ENCODE measurements at regions not wholly inside any gene's neighbourhood (a gene's known extent, or its start where the extent isn't known, plus 50 kb on each side); places are given as distances from the start of the nearest gene placed in this dataset.

DNA sequence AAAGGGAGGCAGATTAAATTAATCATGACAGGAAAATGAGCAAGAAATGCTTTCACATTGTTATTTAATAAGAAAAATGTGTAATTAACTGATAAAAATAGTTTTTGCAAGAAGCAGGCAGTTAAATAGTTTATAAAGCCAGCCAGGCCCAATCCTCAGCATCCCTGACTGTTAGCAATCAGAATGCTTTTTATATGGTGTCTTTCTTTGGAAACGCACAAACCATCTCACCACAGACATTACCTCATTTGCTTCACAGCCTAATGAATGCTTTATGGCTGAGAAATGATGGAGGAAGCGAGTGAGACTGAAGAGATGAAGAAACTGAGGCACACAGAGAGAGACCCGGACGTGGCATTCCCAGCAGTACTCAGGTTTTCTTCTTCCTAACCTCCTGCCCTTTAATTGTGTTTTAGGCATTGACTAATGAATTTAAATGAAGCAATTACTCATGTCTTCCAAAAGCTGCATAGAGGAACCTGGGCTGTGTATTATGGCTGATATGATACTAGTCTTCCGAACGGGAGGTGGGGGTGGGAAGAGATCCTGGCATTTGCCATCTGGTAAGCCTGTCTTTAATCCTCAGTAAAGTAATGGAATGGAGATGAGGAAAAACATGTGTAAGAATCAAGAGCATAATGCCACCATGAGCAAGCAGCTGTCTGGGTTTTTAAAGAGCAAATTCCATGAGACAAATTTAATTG lies 116.1 kb upstream of the LMO4 start:
- ChIA-PET POLR2A (interaction anchor here (1.2 kb wide), 1 partner anchor 12 kb away, joined by 4 read pairs; no protein-coding TSS in a partner anchor), CTCF (interaction anchor here (1.5 kb wide), 1 partner anchor 10 kb away, joined by 3 read pairs; no protein-coding TSS in a partner anchor)
- H3K4me3 ChIP-seq (ENCODE audit: low read depth, low read length), result no peak overlapping the region
- no peak for DNase-seq (ENCODE audit: low read depth, low spot score)
- TF ChIP-seq, protein P1, sequence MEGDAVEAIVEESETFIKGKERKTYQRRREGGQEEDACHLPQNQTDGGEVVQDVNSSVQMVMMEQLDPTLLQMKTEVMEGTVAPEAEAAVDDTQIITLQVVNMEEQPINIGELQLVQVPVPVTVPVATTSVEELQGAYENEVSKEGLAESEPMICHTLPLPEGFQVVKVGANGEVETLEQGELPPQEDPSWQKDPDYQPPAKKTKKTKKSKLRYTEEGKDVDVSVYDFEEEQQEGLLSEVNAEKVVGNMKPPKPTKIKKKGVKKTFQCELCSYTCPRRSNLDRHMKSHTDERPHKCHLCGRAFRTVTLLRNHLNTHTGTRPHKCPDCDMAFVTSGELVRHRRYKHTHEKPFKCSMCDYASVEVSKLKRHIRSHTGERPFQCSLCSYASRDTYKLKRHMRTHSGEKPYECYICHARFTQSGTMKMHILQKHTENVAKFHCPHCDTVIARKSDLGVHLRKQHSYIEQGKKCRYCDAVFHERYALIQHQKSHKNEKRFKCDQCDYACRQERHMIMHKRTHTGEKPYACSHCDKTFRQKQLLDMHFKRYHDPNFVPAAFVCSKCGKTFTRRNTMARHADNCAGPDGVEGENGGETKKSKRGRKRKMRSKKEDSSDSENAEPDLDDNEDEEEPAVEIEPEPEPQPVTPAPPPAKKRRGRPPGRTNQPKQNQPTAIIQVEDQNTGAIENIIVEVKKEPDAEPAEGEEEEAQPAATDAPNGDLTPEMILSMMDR (IDR thresholded peaks at IDR 0.05; ENCODE audit: insufficient read depth, low read length, missing control alignments), result no peak

DNA sequence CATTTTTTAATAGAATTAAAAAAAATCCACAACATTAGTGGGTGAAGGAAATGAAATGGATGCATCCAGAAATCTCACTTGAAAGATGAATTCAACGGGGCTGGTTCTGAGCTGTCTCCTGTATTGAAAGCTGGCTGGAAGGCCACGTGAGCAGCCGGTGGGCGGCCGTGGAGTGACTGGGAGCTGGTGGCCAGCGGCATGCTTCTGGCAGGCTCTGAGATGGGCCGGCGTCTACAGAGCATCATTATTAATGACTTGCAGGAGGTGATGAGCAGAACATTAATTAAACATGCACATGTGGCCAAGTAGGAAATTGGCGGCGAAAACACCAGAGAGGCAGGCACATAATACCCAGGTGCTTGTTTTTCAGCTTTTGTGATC lies 115.6 kb upstream of the LMO4 start:
- no peak for DNase-seq (ENCODE audit: low read depth, low spot score)
- ChIA-PET CTCF (interaction anchor here (1.2 to 1.5 kb wide), 2 partner anchors 9 to 11 kb away, joined by 3 read pairs; no protein-coding TSS in a partner anchor), POLR2A (interaction anchor here (1.2 kb wide), 1 partner anchor 11 kb away, joined by 4 read pairs; no protein-coding TSS in a partner anchor)
- no peak overlapping the region for H3K4me3 ChIP-seq (ENCODE audit: low read depth, low read length)
- TF ChIP-seq, protein P1 (IDR thresholded peaks at IDR 0.05; ENCODE audit: insufficient read depth, low read length, missing control alignments), result no peak

DNA sequence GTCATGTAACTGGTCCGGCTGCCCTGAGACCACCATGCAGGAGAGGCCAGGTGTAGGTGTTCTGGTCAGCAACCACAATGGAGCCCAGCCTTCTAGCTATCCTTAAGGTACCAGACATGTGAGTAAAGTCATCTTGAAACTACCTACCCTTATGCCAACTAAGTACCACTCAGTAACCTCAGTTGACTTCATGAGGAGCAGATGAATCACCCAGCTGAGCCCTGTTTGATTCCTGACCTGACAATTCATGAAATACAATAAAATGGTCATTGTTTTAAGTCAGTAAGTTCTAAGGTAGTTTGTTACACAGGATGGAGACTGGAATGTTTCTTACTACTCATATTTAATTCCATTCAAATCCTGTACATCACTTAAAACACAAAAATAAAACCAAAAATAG lies 113.1 kb upstream of the LMO4 start:
- no peak for DNase-seq (ENCODE audit: low read depth, low spot score)
- no peak overlapping the region for H3K4me3 ChIP-seq (ENCODE audit: low read depth, low read length)
- TF ChIP-seq, protein P1 (IDR thresholded peaks at IDR 0.05; ENCODE audit: insufficient read depth, low read length, missing control alignments), result no peak
- ChIA-PET CTCF (no interaction called here), POLR2A (no interaction called here)

DNA sequence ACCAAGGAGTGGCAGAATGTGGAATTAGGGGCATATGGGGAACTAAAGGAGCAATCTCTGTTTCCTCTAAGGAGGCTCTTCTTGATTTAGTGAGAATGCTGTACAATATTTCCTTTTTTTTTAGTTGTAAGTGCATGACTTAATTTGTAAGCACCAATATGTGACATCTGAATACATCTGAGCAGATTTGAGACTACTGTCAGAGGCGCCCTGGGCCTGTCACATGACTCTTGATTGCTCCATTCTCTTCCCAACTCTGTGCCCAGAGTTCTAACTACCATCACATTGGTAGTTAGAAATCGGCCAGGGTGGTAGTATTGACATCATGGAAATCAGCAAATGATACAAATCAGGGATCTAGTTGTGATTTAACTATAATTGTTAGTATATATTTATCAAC lies 110.1 kb upstream of the LMO4 start:
- TF ChIP-seq, protein P1 (IDR thresholded peaks at IDR 0.05; ENCODE audit: insufficient read depth, low read length, missing control alignments), result no peak
- DNase-seq (ENCODE audit: low read depth, low spot score), result no peak
- ChIA-PET POLR2A (no interaction called here), CTCF (no interaction called here)
- H3K4me3 ChIP-seq (ENCODE audit: low read depth, low read length), result no peak overlapping the region

DNA sequence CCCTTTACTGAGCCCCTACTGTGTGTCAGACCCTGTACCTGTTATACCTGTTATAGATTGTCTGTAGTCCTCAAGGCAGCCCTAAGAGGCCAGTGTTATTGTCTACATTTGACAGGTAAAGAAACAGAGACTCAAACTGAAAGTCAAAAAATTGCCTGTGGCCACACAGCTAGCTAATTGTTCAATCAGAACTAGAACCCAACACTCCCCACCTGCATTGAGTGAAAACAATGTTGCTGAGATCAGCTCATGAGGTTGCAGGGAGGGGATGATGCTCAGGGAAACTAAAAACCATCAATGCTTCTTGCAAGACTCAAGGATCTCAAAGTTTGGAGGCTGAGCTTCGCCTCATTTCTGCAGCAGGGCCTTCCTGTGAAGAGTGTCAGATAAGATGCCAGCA lies 109.5 kb upstream of the LMO4 start:
- DNase-seq (ENCODE audit: low read depth, low spot score), result no peak
- TF ChIP-seq, protein P1 (IDR thresholded peaks at IDR 0.05; ENCODE audit: insufficient read depth, low read length, missing control alignments), result no peak
- no peak overlapping the region for H3K4me3 ChIP-seq (ENCODE audit: low read depth, low read length)
- ChIA-PET CTCF (interaction anchor here (0.7 to 1.0 kb wide), 2 partner anchors 26 to 135 kb away, joined by 3 read pairs; no protein-coding TSS in a partner anchor), POLR2A (no interaction called here)

DNA sequence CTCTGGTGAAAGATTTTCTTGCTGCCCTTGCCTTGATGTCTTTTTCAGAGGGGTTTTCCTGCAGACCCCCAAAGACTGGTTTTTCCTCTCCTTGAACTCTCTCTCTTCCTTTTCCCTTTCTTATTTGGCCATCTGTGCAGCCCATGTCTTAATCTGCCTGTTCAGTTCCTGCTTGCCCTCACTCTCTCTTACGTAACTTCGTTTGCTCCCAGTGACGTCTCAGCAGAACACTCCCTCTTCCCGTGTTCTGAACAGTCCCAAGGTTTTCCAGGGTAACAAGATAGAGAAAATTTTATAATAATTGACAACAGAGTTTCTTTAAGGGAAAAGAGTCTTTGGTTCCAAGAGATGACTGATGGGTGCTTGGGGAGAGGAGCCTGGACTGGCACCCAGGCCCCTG lies 109.1 kb upstream of the LMO4 start:
- H3K4me3 ChIP-seq (ENCODE audit: low read depth, low read length), result no peak overlapping the region
- ChIA-PET POLR2A (no interaction called here), CTCF (interaction anchor here (0.7 to 1.3 kb wide), 3 partner anchors 27 to 135 kb away, joined by 3 to 4 read pairs (median 3); no protein-coding TSS in a partner anchor)
- DNase-seq (ENCODE audit: low read depth, low spot score), result no peak
- TF ChIP-seq, protein P1 (IDR thresholded peaks at IDR 0.05; ENCODE audit: insufficient read depth, low read length, missing control alignments), result no peak

All from AG04449 (cell line).